ENCODE measurements at regions not wholly inside any gene's neighbourhood (a gene's known extent, or its start where the extent isn't known, plus 50 kb on each side); places are given as distances from the start of the nearest gene placed in this dataset.

GRCh38 chr12:115396567-115396966 lies 712.6 kb upstream of the TBX3 start:
- Histone ChIP-seq H3K36me3 (replicated peaks in 1 of 2; ENCODE audit: control insufficient read depth in 1 of 2, insufficient read depth in 2 of 2, low read length in 2 of 2) (no peaks in the 10 kb centered on the region), H3K4me2 (replicated peaks; ENCODE audit: extremely low read depth, low read length, poor library complexity, severe bottlenecking) (no peak overlapping the region), H2AFZ (ENCODE audit: insufficient read depth, low read depth, low read length, poor library complexity, severe bottlenecking) (no peak overlapping the region), H3K4me1 (ENCODE audit: control insufficient read depth in 1 of 2, insufficient read depth in 2 of 2, low read length in 2 of 2) (no peaks in the 10 kb centered on the region), H4K20me1 (ENCODE audit: insufficient read depth, low read length) (no peaks in the 10 kb centered on the region), H3K79me2 (ENCODE audit: insufficient read depth, low read length) (no peaks in the 10 kb centered on the region), H3K4me3 (replicated peaks in 1 of 3; ENCODE audit: low read depth in 2 of 3, low read length in 3 of 3) (no peak overlapping the region), H3K27ac (ENCODE audit: low read depth in 1 of 2, low read length in 2 of 2) (no peak overlapping the region), H3K9ac (ENCODE audit: insufficient read depth, low read length, poor library complexity, severe bottlenecking) (no peak overlapping the region), H3K9me3 (replicated peaks in 1 of 2; ENCODE audit: control insufficient read depth in 1 of 2, insufficient read depth in 1 of 2, low read length in 2 of 2) (peaks cover 7 to 8% of the 10 kb centered on the region in 2 donors), H3K27me3 (ENCODE audit: control insufficient read depth in 2 of 2, insufficient read depth in 2 of 2, low read length in 2 of 2) (peaks cover 0 to 2% of the 10 kb centered on the region in 2 donors)
- Mint-ChIP-seq H3K36me3 (no peaks in the 10 kb centered on the region), H3K9me3 (peaks cover 2 to 16% (median 10%) of the 10 kb centered on the region in 7 donors), H3K4me3 (no peak overlapping the region), H3K27ac (no peak overlapping the region), H3K4me1 (no peaks in the 10 kb centered on the region), H3K27me3 (ENCODE audit: low read depth in 3 of 3) (peaks cover 0 to 2% (median 2%) of the 10 kb centered on the region in 3 donors)
- intact Hi-C loops (cut with micrococcal nuclease), result no loop called here
- no peak for TF ChIP-seq CTCF (IDR thresholded peaks at IDR 0.05)
- no peak for DNase-seq

- WGBS (ENCODE audit: insufficient coverage), result no CpG with 5 or more reads among the region's 5 CpGs
- Histone ChIP-seq H3K79me2 (ENCODE audit: insufficient read depth, low read length) (no peaks in the 10 kb centered on the region), H3K9me3 (replicated peaks in 1 of 2; ENCODE audit: control insufficient read depth in 1 of 2, insufficient read depth in 1 of 2, low read length in 2 of 2) (peaks cover 8 to 14% of the 10 kb centered on the region in 2 donors), H3K4me1 (ENCODE audit: control insufficient read depth in 1 of 2, insufficient read depth in 2 of 2, low read length in 2 of 2) (no peaks in the 10 kb centered on the region), H4K20me1 (ENCODE audit: insufficient read depth, low read length) (no peaks in the 10 kb centered on the region), H3K36me3 (replicated peaks in 1 of 2; ENCODE audit: control insufficient read depth in 1 of 2, insufficient read depth in 2 of 2, low read length in 2 of 2) (no peaks in the 10 kb centered on the region), H3K4me2 (replicated peaks; ENCODE audit: extremely low read depth, low read length, poor library complexity, severe bottlenecking) (no peak overlapping the region), H3K27me3 (ENCODE audit: control insufficient read depth in 2 of 2, insufficient read depth in 2 of 2, low read length in 2 of 2) (peaks cover 0 to 2% of the 10 kb centered on the region in 2 donors), H2AFZ (ENCODE audit: insufficient read depth, low read depth, low read length, poor library complexity, severe bottlenecking) (no peak overlapping the region), H3K27ac (ENCODE audit: low read depth in 1 of 2, low read length in 2 of 2) (no peak overlapping the region), H3K4me3 (replicated peaks in 1 of 3; ENCODE audit: low read depth in 2 of 3, low read length in 3 of 3) (no peak overlapping the region), H3K9ac (ENCODE audit: insufficient read depth, low read length, poor library complexity, severe bottlenecking) (no peak overlapping the region)
- no peaks in the 10 kb centered on the region for H3K36me3 Mint-ChIP-seq
- peaks cover 2 to 17% (median 15%) of the 10 kb centered on the region in 7 donors for H3K9me3 Mint-ChIP-seq
- H3K27me3 Mint-ChIP-seq (ENCODE audit: low read depth in 3 of 3), result no peaks in the 10 kb centered on the region
- DNase-seq, result no peak
- H3K4me1 Mint-ChIP-seq, result no peaks in the 10 kb centered on the region
- TF ChIP-seq CTCF (IDR thresholded peaks at IDR 0.05), result no peak
- H3K27ac Mint-ChIP-seq, result no peak overlapping the region
- intact Hi-C loops (cut with micrococcal nuclease), result no loop called here
- no peak overlapping the region for H3K4me3 Mint-ChIP-seq
Observed at GRCh38 chr12:115394496-115395220, 710.7 kb upstream of the TBX3 start.
